ENCODE measurements at regions not wholly inside any gene's neighbourhood (a gene's known extent, or its start where the extent isn't known, plus 50 kb on each side); places are given as distances from the start of the nearest gene placed in this dataset.

DNA sequence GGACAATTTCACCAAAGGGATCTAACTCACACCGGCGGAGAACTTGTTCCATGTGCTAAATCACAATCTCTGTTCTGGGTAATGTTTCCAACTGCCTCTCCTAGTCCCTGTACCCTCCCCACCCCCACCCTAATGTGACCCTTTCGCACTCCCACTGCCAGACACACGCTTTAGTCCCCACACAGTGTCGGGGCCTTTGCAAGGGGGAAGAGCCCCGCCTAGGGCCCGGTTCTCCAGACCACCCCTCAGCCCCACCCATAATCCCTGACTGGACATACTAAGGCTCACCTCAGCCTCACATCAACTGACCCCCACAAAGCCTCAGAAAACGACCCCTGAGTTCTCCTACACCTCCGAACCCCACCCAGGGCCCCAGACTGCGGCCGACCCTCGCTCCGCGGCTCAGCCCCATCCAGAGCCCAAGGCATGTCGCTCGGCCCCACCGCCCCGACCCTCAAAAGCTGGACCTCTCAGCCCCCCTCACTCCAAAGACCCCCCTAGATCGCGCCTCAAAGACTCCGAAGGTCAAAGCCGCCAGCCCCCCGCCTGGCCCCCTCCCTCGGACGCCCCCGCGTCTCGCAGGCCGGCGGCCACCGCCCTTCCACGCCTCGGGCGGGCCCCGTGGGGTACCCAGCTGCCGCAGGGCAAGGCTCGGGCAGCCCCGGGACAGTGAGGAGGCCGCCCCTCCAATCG, 72.0 kb upstream of the MAP4 start (continued):
- TF ChIP-seq BCL11A (IDR thresholded peaks at IDR 0.05; ENCODE audit: low read depth in 2 of 2, low read length in 2 of 2) (no peak), GTF2F1 (IDR thresholded peaks at IDR 0.05; ENCODE audit: borderline replicate concordance, low read depth, low read length) (no peak), GABPA (IDR thresholded peaks at IDR 0.05; ENCODE audit: borderline replicate concordance, insufficient read depth, low read length) (no peak)
